Glomerular visceral epithelial cell (primary cell): ENCODE measurements at regions not wholly inside any gene's neighbourhood (a gene's known extent, or its start where the extent isn't known, plus 50 kb on each side); places are given as distances from the start of the nearest gene placed in this dataset.
"Not testable (repeated sequence)": the region's sequence is repeated elsewhere in the genome, so short reads cannot be mapped to it uniquely, and the experiment has no call there.

ENCODE experiments used
- DNase-seq: peaks from one replicate; pipeline ENCODE4 v3.0.0-alpha.2; 2016; ENCODE audit errors: extremely low spot score

DNA sequence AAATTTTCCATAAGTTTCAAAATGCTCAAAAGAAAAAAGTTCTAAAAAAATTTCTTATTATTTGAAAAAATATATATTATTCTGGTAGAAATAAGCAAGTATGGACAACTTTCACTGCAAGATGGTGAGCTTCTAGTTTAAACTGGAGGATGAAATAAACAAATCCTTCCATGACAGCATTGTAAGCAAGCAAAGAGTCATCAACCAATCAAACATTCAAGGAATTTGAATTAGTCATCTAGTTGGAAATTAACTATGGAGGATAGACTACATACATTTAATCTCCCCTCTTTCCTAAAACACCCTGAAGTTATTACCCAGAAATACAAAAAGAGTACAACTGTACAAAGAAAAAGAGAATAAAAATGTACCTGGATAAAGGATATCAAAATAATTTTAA, 51.0 kb upstream of the IRX5 start:
- DNase-seq, result peak; percentile 0

- no peak for DNase-seq
These were observed 52.4 kb upstream of the IRX5 start for GRCh38 chr16:54878301-54878700.

GRCh38 chr16:54875443-54875842, 55.2 kb upstream of the IRX5 start:
- DNase-seq, result no peak

DNA sequence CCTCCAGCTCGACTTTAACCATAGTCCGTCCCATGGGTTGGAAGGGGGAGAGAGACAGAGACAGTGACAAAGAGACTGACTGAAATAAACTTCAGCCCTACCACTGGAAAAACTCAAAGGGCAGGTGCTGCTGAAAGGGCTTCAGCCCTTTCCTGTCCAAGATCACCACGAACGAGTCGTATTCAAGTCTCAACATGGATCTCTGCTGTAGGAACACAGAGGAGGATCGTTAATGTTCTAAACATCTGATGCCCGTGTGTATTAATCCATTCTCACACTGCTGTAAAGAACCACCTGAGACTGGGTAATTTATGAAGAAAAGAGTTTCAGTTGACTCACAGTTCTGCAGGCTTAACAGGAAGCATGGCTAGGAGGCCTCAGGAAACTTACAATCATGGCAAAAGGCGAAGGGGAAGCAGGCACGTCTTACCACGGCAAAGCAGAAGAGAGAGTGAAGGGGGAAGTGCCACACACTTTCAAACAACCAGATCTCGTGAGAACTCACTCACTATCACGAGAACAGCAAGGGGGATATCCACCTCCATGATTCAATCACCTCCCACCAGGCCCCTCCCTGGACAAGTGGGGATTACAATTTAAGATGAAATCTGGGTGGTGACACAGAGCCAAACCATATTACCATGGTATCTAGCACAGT, 56.8 kb upstream of the IRX5 start:
- DNase-seq, result not testable (repeated sequence)

GRCh38 chr16:54873071-54873470, 57.6 kb upstream of the IRX5 start:
- no peak for DNase-seq

- DNase-seq, result no peak
These were observed 60.5 kb upstream of the IRX5 start for GRCh38 chr16:54870151-54870550.

DNA sequence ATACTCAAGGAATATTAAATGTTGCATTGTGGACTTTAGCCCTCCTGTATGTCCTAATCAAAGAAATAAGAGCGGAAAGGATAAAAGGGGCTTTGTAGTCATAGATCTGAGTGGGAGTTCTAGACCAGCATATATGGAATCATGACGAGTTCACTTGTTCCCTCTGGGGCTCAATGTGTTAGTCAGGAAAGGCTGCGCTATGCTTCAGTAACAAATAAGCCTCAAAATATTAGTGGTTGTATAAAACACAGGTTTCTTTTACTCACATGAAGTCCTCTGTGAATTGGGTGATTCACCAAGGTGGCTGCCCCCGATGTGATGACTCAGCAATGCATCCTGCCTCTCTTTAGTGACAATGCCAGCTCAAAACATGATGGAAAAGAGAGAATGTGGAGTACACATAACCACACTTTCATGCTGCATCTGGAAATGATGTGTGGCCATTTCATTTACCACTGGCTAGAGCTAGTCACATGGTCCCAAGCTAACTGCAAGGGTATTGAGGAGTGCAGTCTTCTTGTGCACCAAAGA, 63.3 kb upstream of the IRX5 start:
- DNase-seq, result no peak

DNA sequence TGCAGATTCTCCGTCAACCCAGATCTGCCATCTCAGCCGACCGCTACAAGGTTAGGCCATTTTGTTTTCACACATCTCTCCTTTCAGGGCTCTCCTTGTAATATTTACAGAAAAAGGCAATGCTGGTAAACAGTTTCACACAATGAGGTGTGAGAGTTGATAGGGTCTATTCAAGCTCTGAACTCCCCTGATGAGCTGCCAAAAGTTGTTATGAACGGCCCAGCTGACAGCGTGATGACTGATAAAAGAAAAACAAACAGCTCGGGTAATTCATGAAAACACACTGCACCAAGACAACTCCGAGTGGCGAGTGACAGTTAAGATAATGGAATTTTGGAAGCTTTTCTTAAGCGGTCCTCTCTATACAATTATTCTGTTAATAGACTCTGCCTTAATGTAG, 68.1 kb upstream of the IRX5 start:
- DNase-seq, result no peak

- DNase-seq, result no peak
These were observed 73.8 kb upstream of the IRX5 start for GRCh38 chr16:54856871-54857270.

DNA sequence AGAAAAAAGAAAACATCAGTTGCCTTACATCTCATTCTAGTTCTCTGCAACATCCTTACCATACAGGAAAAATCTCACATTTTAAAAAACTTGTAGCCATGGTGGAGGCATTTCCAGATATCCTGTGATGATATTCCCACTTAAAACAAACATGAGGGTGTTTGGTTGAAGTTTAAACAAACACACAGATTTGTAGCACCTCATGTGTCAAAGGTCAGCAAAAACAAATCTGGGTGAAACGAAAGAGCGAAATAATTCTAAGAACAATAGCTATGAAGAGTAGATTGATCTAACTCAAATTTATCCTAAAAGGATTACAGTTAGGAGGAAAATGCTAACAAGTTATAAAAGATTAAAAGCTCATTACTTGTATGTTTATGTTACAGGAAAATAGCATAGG, 83.1 kb upstream of the IRX5 start:
- no peak for DNase-seq

GRCh38 chr16:54847207-54847606, 83.5 kb upstream of the IRX5 start:
- peak; percentile 5 for DNase-seq

DNA sequence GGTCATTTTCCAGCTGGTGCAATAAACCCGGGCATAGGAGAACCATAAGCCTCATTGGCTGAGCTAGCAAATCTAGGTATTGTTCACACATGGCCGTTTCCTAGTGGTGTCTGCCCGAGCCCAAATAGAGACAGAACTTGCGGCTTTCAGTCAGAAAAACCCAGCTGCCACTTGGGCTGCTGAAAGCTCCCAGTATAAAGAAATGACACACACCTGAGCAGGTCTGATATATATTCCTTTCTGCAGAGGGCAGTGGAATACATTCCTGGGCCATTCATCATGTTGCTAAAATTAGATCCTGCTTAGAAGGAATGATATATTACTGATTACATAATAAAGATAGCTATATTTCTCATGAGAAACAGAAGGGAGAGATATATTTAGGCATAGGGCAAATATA, 83.9 kb upstream of the IRX5 start:
- DNase-seq, result no peak

DNA sequence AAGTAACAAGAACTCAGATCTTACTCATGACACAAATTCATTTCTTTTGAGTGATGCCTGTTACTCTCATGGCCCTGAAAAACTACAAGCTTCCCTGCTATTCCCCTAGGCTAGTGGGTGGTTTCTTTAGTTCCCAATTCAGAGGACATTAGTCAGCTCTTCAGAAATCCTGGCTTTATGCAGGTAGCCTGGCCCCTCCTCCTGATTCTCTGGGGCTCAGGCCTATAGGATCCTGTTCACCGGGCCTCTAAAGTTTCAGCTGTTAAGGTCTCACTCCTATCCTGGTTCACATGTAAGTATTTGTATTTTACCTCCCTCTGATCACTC, 87.3 kb upstream of the IRX5 start:
- DNase-seq, result no peak

- no peak for DNase-seq
These were observed 87.8 kb upstream of the IRX5 start for GRCh38 chr16:54842743-54843423.

DNA sequence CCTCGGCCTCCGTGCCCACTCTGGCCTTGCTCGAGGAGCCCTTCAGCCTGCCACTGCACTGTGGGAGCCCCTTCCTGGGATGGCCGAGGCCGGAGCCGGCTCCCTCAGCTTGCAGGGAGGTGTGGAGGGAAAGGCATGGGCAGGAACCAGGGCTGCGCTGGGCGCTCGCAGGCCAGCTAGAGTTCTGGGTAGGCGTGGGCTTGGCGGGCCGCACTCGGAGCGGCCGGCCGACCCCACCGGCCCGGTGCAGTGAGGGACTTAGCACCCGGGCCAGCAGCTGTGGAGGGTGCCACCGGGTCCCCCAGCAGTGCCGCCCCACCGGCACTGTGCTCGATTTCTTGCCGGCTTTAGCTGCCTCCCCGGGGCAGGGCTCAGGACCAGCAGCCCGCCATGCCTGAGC, 101.0 kb upstream of the IRX5 start:
- DNase-seq, result no peak

DNA sequence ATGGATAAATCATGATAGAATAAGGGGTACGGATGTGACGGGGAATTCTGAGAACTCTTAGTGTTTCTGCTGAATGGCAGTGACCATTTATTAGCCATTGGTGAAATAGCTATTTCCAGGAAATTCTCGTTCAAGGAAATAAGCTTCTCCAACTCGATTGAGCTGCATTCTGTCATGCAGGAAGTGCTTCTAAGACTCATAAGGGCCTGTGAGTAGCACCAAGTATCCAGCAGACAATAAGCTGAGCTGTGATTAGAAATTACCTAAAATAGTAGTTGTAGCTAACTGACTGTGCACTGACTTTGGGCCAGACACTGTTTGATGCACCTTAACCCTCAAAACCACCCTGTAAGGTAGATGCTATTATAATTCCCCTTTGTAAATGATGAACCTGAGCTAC, 107.8 kb upstream of the IRX5 start:
- no peak for DNase-seq

DNA sequence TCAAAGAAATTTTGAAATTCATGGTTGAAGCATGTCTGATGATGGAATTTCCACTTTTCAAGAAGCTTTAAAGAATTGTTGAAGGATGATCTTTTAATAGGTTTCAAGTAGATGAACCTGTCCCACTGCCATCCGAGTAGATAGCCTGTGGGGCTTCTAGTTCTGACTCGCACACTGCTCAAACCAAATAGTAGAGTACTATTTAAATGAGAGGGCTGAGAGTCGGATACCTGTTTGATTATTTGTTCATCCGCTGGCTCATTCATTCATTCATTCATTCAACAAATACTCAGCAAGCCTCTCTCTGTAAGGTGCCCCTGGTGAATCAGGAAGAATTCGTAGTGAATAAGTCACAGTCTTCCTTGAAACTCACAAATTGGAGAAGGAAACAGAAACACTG, 108.2 kb upstream of the IRX5 start:
- DNase-seq, result no peak

DNA sequence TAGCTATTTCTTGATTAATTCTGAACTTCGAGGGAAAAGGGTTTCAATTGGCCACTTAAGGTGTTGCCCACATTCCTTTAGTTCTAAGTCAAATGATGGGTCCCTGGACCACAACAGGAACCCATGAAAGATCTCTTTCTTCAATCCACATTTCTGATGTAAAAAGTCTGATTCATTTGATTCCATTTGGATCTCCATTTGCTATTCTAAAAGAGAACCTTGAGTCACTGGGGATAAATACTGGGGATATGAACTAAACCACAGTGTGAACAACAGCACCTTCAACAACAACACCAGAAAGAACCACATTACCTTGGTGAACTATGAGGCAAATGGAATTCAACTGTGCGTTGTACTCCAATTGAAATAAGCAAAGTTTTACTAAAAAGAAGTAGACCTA, 108.9 kb upstream of the IRX5 start:
- no peak for DNase-seq

DNA sequence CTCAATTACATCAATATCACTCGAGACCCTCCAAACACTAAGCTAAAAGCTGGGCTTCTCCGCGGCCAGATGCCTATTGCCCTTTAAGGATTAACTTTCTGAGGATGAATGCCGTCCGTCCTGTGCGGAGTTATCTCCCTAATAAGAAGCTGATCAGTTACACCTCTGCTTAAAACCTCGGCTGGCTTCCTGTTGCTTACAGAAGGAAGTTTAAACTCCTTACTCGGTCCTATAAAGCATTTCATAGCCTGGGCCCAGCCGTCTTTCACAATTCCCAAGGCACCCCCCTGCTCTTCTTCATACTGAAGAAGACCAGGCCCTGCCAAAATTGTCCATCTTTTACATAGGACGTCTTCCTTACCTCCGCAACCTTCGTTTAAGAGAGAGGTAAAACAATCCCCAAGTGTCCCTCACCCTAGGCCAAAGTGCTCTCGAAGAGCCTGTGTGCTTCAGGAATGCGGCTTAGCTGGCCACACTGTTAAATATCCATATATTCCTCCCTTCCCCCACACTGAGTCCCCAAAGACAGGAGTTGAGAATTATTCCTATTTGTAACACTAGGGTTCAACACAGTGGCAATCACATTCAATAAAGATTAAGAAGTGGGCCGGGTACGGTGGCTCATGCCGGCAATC, 112.6 kb upstream of the IRX5 start:
- no peak for DNase-seq

DNA sequence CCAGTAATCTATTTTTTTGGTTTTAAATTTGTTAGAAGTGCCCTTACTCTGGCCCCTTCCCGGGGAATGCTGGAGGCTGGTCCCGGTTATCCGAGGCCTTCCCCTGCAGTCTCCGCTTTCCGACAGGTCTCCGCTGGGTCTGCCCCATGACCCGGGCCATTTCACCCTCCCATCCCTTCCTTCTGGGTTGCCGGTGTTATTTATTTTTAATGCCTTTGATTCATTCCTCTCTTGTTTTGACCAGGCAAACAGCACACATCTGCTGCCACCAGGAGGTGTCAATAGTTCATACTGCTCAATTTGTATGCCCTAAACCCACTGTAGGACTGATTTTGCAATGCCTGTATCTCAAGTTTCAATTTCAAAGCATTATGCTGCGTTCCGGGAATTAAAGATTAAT, 113.2 kb upstream of the IRX5 start:
- no peak for DNase-seq

DNA sequence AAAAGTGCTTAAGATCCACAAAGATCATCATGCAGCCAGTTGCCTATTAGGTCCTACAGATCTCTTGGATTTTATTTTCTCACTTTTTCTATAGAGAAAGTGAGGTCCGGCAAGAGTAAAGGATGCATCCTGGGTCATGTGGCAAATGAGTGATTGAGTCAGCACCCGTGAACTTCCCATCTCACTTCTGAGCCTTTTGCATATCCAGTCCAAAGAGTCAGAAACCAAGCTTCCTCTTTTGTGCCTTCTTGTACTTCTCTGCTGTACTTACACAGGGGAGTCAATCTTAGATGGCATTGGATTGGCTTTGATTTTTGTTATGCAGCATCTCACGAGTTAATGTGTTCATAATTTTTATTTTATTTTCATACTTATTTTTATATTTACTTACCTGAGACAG, 114.2 kb upstream of the IRX5 start:
- no peak for DNase-seq

DNA sequence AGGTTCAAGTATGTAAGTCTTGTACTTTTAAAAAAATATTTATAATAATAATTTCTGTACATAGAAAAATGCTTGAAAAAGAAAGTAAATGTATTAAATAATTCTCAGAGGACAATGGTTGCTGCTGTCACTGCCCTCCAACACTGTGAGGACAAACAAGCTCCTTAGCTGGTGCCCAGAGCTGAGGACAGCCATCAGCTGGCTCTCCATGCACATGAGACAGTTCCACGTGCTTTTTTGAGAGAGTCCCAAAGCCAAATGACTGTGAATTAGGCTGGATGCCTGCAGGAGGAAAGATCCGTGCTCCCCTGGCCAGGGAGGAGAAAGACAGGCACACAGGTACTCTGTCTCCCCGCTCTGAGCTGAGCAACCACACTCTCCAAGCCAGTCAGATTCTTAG, 115.5 kb upstream of the IRX5 start:
- DNase-seq, result no peak

DNA sequence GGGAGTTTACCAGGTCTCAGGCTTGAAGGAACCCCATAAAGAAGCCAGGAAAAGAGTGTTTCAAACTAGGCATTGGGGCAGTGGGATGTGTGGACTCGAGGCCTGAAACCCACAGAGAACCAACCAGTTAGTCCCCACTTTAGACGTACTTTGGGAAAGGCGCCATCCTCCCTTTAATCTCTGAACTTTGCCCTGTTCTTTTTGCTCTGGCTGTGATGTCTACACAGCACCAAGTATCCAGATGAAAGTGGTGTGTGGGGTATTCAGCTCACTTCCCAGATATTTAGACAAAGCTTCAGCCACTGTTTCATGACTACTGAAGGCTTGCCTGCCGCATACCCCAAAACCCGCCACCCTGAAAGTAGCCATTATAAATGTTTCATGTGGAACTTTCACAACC, 116.9 kb upstream of the IRX5 start:
- no peak for DNase-seq
